ENCODE measurements at regions not wholly inside any gene's neighbourhood (a gene's known extent, or its start where the extent isn't known, plus 50 kb on each side); places are given as distances from the start of the nearest gene placed in this dataset.

GRCh38 chr20:24895898-24896658 is 53.0 kb upstream of the CST7 start:
- FAIRE-seq (no peak), DNase-seq (ENCODE audit: low spot score) (no peak)

- DNase-seq (ENCODE audit: low spot score), result no peak
- FAIRE-seq, result no peak
Measured at GRCh38 chr20:24896984-24897383, 52.1 kb upstream of the CST7 start.

DNA sequence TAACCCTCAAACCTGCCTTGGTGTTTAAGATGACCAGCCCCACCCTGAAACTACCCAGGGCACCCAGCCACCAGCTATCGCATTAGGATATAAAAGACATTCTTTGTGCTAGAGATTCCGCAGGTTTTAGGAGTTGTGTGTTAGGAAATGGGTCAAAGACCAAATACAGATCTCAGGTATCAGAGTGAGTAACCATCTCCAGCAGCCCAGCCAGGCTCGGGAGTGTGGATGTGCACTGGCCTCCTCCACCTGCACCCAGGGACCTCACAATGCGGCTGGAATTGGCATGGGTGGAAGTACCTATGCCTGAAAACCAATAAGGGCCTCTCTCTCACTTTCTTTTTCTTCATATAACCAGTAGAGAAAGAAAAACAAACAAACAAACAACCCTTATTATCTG is 51.1 kb upstream of the CST7 start:
- DNase-seq (ENCODE audit: low spot score) (no peak), FAIRE-seq (no peak)

- FAIRE-seq (no peak), DNase-seq (ENCODE audit: low spot score) (no peak)
Measured at GRCh38 chr20:24899153-24899552, 49.9 kb upstream of the CST7 start.

Data from RCC 7860 (cell line).